ENCODE measurements at regions not wholly inside any gene's neighbourhood (a gene's known extent, or its start where the extent isn't known, plus 50 kb on each side); places are given as distances from the start of the nearest gene placed in this dataset.
"Not testable (repeated sequence)": the region's sequence is repeated elsewhere in the genome, so short reads cannot be mapped to it uniquely, and the experiment has no call there.

DNA sequence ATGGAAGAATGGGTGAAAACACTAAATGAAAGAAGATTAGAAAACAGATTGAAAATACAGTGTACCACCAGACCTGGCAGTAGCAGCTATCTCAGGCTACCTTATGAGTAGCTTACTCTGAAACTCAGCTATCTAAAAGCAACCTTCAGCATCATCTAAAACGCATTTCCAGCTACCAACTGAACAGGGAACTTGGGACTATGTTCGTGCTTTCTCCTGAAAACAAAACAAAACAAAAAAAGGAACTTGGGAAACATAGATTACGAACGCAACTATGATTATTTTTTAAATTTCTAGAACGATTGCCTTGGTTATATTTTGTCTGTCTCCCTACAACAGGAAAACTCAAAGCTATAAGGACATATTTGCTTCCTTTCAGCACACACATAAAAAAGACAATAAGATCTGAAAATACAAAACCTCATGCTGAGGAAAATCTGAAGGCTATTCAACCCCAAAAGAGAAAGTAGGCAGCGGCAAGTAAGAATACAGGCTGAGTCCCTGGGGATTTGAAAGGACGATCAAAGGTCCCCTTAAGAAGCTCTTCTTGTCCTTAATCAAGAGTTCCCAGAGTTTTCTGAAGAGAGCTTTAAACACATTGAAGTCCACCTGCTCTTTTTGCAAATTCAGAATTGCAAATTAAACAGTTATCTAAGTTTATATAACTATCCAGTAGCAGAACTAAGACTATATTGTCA lies 53.4 kb downstream of the OR2K2 start:
- DNase-seq (ENCODE audit: low spot score) = no peak

DNA sequence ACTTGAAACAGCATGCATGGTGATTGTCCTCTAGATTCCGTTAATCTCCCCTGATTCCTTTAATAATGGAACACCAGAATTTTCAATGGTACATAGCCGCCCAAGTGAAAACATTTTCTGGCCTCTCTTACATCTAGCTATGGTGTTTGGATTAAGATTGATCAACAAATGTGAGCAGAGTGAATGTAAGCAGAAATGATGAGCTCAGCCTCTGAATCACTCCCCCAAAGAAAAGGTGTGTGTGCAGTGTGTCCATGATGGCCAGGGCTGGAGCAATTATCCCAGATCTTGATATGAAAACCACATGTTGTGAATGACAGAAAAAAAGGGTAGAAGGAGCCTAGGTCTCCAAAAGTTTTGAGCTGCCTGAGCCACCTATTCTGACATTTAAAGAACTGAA lies 55.3 kb downstream of the OR2K2 start:
- no peak for DNase-seq (ENCODE audit: low spot score)

DNA sequence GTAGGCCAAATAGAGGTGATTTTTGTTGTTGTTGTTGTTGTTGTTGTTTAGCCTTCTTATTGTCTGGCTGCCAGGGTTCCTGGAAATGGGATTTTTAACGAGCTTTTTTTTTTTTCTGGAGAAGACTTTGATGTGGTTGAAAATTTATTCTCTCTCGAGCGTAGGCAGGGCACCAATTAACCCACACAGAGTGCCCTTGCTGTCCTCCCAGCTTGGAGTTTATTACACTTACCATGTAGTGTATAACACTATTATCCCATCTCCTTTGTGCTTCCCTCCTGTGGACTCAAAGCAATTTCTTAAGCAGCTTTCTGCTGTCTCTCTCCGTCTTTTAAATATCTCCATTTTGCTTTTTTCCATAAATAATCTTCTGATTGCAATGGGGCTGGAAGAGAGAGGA lies 57.4 kb downstream of the OR2K2 start:
- DNase-seq (ENCODE audit: low spot score) = no peak

DNA sequence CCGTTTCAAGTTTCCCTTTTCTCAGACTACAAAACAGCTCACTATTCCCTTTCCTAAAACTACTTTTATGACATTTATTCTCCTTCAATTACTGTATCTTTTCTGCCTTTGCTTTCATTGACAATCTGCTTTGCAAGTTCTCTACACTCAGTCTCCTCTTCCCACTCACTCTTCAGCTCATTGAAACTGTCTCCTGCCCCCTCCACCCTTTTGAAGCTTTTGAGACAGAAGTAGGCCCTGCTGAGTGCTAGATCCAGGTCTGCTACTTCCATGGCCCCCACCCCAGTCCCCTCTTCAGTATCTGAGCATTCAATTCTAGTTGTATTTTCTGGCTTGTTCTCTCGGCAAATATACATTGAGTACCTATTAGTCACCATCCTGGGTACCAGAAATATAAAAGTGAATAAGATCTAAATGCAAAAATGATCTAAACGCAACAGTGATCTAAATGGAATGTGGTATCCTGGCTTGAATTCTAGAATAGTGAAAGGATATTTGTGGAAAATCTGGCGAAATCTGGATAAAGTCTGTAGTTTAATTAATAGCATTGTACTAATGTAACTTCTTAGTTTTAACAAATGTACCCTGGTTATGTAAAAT lies 58.4 kb downstream of the OR2K2 start:
- DNase-seq (ENCODE audit: low spot score) = no peak

DNA sequence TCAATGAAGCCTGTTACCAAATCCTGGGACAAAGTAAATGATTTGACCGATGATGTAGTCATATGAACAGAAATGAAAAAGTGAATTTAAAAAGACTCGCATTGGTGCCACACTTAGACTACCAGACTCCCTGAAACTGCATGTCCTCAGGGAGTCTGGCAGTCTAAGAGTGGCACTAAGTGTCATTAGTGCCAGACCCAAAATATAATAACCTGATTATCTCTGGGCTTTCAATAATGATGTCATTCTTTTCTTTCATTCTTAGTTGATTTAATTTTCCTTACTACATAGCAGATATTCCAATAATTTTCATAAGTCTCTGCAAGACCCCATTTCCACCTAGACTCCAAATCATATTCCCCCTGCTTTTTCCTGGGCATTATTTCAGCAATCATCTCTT lies 59.0 kb downstream of the OR2K2 start:
- DNase-seq (ENCODE audit: low spot score) = no peak

DNA sequence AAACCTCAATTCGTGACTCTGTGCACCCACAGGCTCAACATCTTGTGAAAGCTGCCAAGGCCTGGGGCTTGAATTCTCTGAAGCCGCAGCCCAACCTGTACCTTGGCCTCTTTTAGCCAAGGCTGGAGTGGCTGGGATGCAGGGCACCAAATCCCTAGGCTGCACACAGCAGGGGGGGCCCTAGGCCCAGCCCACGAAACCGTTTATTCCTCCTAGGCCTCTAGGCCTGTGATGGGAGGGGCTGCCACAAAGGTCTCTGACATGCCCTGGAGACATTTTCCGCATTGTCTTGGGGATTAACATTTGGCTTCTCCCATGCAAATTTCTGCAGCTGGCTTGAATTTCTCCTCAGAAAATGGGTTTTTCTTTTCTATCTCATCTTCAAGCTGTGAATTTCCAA lies 64.0 kb downstream of the OR2K2 start:
- not testable (repeated sequence) for DNase-seq (ENCODE audit: low spot score)

DNA sequence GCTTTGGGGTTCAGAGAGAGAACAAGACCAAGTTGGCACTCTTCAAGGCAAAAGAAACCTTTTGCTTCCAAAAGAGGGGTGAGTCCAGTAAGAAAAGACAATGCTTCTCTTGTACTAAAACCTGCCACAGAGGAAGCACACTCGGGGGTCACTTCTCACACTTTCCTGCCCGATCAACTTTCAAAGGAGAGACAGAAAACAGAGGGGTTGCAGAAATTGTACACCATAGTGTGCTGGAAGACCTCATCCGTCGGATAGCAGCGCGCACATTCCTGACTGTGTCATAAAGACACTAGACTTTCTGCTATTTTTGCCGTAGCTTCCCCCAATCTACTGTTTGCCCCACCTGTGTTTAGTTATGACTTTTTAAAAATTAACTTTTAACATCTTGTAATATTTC lies 66.9 kb downstream of the OR2K2 start:
- DNase-seq (ENCODE audit: low spot score) = no peak

DNA sequence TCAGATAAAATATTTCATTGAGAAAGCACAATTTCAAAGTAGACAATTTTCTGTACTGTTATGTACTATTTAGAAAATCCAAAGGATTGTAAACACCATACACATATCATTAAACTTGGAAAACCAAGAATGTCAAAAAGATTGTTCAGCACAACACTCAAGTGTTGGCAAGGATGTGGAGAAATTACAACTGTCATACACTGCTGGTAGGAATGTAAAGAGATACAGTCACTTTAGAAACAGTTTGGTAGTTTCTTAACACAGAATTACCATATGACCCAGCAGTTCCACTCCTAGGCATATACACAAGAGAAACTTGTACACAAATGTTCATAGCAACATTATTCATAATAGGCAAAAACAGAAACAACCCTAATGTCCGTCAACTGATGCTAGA lies 71.2 kb downstream of the OR2K2 start:
- DNase-seq (ENCODE audit: low spot score) = no peak

DNA sequence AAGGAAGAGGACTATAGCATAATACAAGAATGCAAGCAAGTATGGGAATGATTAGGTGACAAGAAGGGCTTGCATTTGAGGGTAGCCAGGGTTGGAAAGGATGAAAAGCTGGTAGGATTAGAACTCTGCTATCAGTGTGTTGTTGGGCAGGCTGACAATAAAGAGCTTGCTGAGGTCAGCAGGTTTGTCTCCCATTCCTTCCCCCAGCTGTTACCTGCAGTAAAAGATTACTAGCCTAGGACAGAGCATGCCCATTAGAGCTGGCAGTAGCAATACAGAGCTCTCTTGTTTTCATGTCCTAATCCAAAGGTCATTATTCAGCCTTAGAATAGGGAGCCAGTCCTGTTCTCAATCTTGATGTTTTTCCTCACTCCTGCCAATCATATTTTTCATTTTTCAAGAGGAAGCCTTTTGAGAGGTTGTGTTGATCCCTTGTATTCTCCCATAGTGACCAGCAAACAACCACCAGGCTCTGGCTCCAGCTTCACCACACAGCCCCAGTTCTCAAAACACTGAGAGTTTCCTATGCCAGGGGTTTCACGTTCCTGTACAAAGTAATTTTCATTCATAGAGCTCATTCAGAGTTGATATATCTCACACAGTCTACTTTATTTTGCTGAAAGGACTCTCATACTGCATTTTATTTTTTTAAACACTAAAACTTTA lies 71.7 kb downstream of the OR2K2 start:
- DNase-seq (ENCODE audit: low spot score) = no peak

DNA sequence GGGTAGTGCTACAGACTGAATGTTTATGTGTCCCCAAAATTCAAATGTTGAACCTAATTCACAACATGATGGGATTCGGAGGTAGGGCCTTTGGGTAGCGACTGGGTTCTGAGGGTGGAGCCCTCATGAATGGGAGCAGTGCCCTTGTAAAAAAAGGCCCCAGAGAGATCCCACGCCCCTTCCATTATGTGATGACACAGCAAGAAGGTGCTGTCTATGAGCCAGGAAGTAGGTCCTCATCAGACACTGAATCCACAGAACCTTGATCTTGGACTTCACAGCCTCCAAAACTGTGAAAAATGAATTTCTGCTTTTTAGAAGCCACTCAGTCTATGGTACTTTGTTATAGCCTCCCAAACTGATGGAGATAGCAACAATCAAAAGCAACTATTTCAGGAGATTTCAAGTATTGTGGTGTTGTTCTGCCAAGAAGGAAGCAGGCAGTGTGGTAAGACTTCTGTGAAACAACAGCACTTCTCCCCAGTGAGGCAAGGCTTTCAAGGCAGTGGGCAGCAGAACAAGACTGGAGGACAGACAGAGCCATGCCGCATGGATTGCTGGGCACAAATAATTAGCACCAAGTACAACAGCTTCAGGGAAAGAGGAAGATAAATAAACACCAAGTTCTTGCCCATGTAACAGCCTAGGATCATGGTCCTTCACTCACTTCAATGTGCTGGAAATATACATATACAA lies 76.1 kb downstream of the OR2K2 start:
- no peak for DNase-seq (ENCODE audit: low spot score)

DNA sequence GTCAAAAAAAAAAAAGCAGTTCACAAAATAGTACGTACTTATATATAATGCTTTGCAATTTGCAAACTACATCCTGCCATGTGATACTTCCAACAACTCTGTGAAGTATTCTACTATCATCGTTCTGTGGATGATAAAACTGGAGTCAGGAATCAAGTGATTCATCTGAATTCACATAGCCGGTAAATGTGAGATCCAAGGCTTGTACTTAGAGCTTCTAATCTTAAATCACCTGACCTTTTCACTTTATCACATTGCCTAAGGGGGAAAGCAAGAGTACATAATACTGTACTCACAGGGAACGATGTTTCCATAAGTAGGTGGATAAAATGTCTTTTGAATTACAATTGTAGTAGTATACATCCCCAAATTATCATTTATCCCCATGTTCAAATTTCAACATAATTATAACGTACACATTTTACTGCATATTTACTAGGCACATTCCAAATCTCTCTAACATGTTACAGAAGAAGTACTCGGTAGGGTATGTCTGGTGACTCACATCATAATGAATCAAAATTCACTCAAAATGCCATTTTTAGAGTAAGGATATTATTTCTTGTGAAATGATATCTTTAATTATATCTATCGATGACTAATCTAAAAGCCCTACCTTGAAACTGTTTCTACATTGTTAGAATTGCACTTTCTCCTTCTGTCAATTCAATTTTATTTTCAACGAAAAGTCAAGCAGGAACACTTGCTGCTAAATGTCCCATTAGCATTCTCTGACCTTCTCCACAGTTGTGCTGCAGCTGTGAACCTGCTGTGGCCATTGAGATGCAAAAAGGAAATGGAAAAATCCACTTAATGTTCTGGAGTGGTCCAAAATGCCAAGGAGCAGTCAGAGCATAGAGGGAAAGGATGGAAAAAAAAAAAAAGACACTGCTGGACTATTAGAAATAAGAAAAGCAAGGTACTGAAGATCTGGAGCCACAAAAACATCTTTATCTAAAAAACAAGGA lies 78.9 kb downstream of the OR2K2 start:
- no peak for DNase-seq (ENCODE audit: low spot score)

DNA sequence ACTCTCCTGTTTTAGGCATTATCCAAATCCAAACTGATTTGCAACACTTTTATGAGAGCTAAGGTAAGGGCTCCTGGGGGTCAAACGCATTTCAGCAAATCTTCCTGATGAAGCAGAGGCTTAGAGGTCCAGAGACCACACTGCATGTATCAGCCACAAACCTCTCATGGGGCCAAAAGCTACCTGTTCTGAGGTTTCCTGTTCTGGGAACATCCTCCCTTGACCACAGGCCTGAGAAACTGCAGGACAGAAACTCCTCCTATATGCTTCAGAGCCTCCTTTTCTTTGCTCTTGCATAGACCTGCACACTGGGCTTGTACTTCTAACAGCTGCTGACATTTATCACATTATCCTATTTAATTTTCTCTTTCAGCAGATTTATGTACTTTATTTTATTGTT lies 92.6 kb downstream of the OR2K2 start:
- peak; percentile 2 for DNase-seq (ENCODE audit: low spot score)

DNA sequence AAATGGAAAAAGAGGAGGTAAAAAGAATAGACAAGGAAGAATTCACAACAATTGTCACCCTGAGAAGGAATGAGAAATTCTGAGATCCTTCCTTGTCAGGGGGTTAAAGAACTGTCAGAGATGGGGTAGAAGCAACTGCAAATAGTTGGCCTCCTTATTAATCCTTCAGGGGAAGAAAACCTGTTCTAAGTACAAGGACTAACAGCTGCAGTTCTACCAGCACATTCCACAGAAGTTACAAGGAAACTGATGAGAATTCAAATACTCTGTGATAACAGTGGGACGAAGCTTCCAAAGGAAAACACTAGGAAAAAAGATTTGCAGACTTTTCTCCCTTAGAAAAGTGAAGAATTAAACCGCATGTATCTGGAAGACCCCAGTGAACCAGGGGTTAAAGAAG lies 93.7 kb downstream of the OR2K2 start:
- DNase-seq (ENCODE audit: low spot score) = no peak

DNA sequence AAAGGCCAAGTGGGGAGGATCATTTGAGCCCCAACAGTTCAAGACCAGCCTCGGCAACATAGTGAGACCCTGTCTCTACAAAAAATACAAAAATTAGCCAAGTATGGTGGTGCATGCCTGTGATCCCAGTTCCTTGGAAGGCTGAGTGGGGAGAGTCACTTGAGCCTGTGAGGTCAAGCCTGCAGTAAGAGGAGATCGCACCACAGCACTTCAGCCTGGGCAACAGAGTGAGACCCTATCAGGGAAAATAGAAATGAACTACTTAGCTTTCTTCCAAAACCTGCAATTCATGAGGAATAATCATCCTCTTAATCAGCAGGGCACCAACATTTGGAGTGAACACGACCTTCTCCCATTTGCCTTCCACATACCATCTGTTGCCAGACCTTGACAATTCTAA lies 96.1 kb downstream of the OR2K2 start:
- no peak for DNase-seq (ENCODE audit: low spot score)

DNA sequence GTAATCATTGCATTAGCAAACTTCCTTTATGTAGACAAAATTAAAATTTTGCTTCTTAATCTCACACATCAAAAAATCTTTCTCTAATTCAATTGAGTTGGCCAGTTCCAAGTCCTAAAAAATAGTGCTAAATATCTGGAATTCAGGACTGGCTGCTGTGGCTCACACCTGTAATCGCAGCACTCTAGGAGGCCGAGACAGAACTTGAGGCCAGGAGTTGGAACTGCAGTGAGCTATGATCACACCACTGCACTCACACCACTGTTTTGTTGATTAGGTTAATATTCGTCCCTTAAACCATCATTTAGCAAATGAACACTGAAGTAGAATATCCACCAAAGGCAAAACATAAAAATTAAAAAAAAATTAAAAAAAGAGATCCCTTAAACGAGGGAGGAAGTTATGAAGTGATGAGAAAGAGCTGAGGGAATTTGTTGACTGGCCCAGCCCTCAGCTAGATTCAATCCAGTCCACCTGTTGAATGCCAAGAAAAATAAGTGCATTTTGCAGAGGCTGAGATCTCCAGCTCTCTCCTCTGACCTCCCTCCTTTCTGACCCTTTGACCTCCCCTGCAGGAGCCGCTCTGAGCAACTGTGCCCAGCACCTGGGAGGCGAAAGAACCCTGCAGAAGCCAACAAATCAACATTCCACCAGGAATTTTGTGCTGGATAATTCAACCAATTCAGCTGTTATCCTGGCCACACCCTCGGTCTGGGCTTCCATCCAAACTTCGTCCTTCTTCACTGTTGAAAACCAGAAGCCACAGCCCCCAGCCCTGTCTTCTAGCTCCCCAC lies 96.8 kb downstream of the OR2K2 start:
- DNase-seq (ENCODE audit: low spot score) = no peak

DNA sequence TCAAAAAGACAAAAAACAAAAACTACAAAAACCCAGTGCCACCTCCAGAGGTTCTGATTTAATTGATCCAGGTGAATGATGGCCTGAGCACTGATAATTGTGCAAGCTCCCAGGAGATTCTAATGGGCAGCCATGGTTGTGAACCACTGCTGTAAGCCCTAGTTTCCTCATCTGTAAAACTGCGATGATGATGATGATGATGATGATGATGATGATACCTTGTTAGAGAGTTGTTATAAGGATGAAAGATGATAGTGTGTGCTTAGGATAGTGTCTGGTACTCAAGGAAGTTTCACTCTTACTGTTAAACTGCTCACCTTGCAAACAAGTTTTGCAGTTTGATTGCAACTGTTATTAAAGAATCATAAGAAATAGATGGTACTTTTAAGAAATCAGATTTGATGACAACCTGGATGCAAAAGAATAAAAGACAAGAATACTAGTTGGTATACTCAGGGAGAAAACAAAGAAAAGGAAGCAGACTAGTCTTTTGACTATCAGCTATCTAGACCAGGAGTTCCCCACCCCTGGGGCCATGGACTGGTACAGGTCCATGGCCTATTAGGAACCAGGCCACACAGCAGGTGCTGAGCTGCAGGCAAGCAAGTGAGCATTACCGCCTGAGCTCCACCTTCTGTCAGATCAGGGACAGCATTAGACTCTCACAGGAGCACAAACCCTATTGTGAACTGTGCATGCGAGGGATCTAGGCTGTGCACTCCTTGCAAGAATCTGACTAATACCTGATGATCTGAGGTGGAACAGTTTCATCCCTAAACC lies 98.0 kb downstream of the OR2K2 start:
- DNase-seq (ENCODE audit: low spot score) = no peak

DNA sequence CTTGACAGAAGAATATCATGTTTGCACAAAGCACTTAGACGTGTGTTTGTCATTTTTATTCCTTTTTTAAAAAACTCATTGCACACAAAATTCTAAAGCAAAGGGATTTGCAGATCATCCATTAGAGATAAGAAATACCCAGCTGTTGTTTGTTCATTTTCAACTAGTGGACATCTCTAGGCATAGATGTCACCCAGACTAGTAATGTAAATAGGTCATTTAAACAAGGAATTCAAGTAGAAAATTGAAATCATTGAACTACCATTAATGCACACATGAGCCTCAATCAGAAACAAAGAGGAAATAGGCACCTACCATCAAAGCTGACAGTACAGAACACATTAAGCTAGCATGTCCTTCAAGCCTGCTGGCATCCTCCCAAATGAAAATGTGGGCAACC lies 107.3 kb downstream of the OR2K2 start:
- DNase-seq (ENCODE audit: low spot score) = no peak

DNA sequence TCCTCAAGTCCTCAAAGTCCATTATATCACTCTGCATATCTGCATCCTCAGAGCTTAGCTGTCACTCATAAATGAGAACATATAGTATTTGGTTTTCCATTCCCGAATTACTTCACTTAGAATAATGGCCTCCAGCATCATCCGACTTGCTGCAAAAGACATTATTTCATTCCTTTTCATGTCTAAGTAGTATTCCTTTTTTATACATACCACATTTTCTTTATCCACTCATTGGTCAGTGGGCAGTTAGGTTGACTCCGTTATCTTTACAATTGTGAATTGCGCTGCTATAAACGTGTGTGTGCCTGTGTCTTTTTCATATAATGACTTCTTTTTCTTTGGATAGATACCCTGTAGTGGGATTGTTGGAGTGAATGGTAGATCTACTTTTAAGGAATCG lies 117.2 kb downstream of the OR2K2 start:
- no peak for DNase-seq (ENCODE audit: low spot score)

DNA sequence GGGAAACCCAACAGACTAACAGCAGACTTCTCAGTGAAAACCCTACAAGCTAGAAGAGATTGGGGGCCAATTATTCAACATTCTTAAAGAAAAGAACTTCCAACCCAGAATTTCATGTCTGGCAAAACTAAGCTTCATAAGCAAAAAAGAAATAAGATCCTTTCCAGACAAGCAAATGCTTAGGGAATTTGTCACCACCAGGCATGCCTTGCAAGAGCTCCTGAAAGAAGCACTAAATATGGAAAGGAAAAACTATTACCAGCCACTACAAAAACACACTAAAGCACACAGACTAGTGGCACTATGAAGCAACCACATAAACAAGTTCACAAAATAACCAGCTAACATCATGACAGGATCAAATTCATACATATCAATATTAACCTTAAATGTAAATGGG lies 131.1 kb downstream of the OR2K2 start:
- no peak for DNase-seq (ENCODE audit: low spot score)

DNA sequence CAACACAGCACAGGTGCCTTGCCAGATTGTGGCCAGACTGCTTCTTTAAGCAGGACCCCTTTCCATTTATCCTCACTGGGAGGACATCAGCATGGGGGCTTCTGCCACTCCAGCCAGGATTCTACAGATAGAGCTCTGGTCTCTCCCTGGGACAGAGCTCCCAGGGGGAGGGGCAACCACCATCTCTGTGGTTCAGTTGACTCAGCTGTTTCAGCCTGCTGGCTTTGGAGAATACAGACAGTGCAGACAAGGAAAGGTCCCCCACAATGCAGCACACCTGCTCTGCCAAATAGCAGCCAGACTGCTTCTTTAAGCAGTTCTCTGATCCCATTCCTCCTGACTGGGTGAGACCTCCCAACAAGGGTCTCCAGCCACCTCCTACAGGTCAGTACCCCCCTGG lies 132.8 kb downstream of the OR2K2 start:
- peak; percentile 43 for DNase-seq (ENCODE audit: low spot score)
